ENCODE measurements at regions not wholly inside any gene's neighbourhood (a gene's known extent, or its start where the extent isn't known, plus 50 kb on each side); places are given as distances from the start of the nearest gene placed in this dataset.

GRCh38 chr10:113236998-113237397 is 287.0 kb downstream of the TCF7L2 start:
- Histone ChIP-seq H3K27ac (ENCODE audit: low read length) (no peak overlapping the region), H3K4me3 (ENCODE audit: low read length) (no peak overlapping the region), H3K9ac (ENCODE audit: low read length) (no peak overlapping the region), H2AFZ (ENCODE audit: low read length) (no peak overlapping the region), H4K20me1 (ENCODE audit: insufficient read depth, low read length) (no peaks in the 10 kb centered on the region), H3K36me3 (replicated peaks; ENCODE audit: insufficient read depth, low read length) (no peaks in the 10 kb centered on the region), H3K4me1 (ENCODE audit: low read length) (no peaks in the 10 kb centered on the region), H3K9me2 (replicated peaks; ENCODE audit: insufficient read depth, low read length) (no peaks in the 10 kb centered on the region), H3K4me2 (ENCODE audit: low read depth, low read length) (no peak overlapping the region), H3F3A (ENCODE audit: insufficient read depth, low read length) (no peaks in the 10 kb centered on the region), H3K9me3 (replicated peaks; ENCODE audit: insufficient read depth, low read length) (no peaks in the 10 kb centered on the region), H3K79me2 (ENCODE audit: low read length) (no peaks in the 10 kb centered on the region), H3K27me3 (replicated peaks; ENCODE audit: insufficient read depth, low read length) (no peaks in the 10 kb centered on the region)
- no peak for DNase-seq
- TF ChIP-seq CTCF (IDR thresholded peaks at IDR 0.05; ENCODE audit: low read length) (no peak), EZH2 (optimal IDR thresholded peaks at IDR 0.05; ENCODE audit: low read depth, low read length) (no peak), EZH2phosphoT487 (IDR thresholded peaks at IDR 0.05; ENCODE audit: low read length) (no peak)

GRCh38 chr10:113239566-113240350 is 289.7 kb downstream of the TCF7L2 start:
- H4K20me1 ChIP-seq (ENCODE audit: insufficient read depth, low read length), result no peaks in the 10 kb centered on the region
- no peaks in the 10 kb centered on the region for H3K9me3 ChIP-seq (replicated peaks; ENCODE audit: insufficient read depth, low read length)
- no peaks in the 10 kb centered on the region for H3F3A ChIP-seq (ENCODE audit: insufficient read depth, low read length)
- no peak overlapping the region for H3K4me3 ChIP-seq (ENCODE audit: low read length)
- no peaks in the 10 kb centered on the region for H3K4me1 ChIP-seq (ENCODE audit: low read length)
- no peaks in the 10 kb centered on the region for H3K9me2 ChIP-seq (replicated peaks; ENCODE audit: insufficient read depth, low read length)
- H2AFZ ChIP-seq (ENCODE audit: low read length), result no peak overlapping the region
- TF ChIP-seq EZH2 (optimal IDR thresholded peaks at IDR 0.05; ENCODE audit: low read depth, low read length) (no peak), EZH2phosphoT487 (IDR thresholded peaks at IDR 0.05; ENCODE audit: low read length) (no peak), CTCF (IDR thresholded peaks at IDR 0.05; ENCODE audit: low read length) (no peak)
- no peaks in the 10 kb centered on the region for H3K36me3 ChIP-seq (replicated peaks; ENCODE audit: insufficient read depth, low read length)
- H3K9ac ChIP-seq (ENCODE audit: low read length), result no peak overlapping the region
- H3K27ac ChIP-seq (ENCODE audit: low read length), result no peak overlapping the region
- no peaks in the 10 kb centered on the region for H3K79me2 ChIP-seq (ENCODE audit: low read length)
- H3K4me2 ChIP-seq (ENCODE audit: low read depth, low read length), result no peak overlapping the region
- DNase-seq, result no peak
- no peaks in the 10 kb centered on the region for H3K27me3 ChIP-seq (replicated peaks; ENCODE audit: insufficient read depth, low read length)

- Histone ChIP-seq H3K36me3 (replicated peaks; ENCODE audit: insufficient read depth, low read length) (no peaks in the 10 kb centered on the region), H3K9ac (ENCODE audit: low read length) (no peak overlapping the region), H3K4me2 (ENCODE audit: low read depth, low read length) (no peak overlapping the region), H3K4me3 (ENCODE audit: low read length) (no peak overlapping the region), H3K79me2 (ENCODE audit: low read length) (no peaks in the 10 kb centered on the region), H2AFZ (ENCODE audit: low read length) (no peak overlapping the region), H3K4me1 (ENCODE audit: low read length) (no peaks in the 10 kb centered on the region), H3K9me2 (replicated peaks; ENCODE audit: insufficient read depth, low read length) (no peaks in the 10 kb centered on the region), H3K27ac (ENCODE audit: low read length) (no peak overlapping the region), H3K9me3 (replicated peaks; ENCODE audit: insufficient read depth, low read length) (no peaks in the 10 kb centered on the region), H3F3A (ENCODE audit: insufficient read depth, low read length) (no peaks in the 10 kb centered on the region), H3K27me3 (replicated peaks; ENCODE audit: insufficient read depth, low read length) (no peaks in the 10 kb centered on the region), H4K20me1 (ENCODE audit: insufficient read depth, low read length) (no peaks in the 10 kb centered on the region)
- no peak for DNase-seq
- TF ChIP-seq EZH2 (optimal IDR thresholded peaks at IDR 0.05; ENCODE audit: low read depth, low read length) (no peak), EZH2phosphoT487 (IDR thresholded peaks at IDR 0.05; ENCODE audit: low read length) (no peak), CTCF (IDR thresholded peaks at IDR 0.05; ENCODE audit: low read length) (no peak)
Observed at GRCh38 chr10:113240736-113241135, 290.7 kb downstream of the TCF7L2 start.

Data from MM.1S (cell line).